NCI-H2196 (cell line): ENCODE measurements at regions not wholly inside any gene's neighbourhood (a gene's known extent, or its start where the extent isn't known, plus 50 kb on each side); places are given as distances from the start of the nearest gene placed in this dataset.

Experiments
- DNase-seq: peaks from one replicate; lab custom pipeline; 2025; ENCODE audit not compliant: unreplicated experiment; lab: John Stamatoyannopoulos, UW

DNA sequence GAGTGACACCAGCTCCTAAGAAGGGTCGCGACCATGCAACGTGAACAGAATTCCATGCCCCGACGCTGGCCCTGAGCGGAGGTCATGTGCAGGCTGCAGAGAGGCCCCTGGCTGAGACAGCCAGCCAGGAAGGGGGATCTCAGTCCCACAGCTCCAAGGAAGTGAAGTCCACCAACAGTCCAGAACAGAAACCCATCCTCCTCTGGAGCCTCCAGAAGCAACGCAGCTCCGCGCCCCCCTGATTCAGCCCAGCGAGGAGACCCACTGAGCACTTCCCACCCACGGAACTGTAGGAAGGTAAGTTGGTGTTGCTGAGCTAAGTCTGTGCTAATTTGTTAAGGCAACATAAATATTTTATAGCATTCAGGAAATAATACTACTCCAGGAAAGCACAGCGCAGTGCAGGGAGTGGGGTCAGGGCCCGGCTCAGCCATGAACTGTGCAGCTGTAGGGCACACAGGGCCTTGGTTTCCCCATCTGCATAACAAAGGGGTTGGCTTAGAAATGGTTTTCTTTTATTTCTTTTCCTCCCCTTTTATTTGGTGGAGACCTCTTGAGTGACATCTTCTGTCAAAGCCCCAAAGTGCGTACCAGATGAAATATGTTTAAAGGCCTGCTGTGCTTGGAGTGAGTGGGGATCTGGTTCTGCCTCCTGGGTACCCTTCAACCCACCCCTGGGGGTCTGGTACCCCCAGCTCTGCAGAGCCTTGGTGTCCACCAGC lies 241.1 kb upstream of the PMEPA1 start:
- DNase-seq = no peak

- no peak for DNase-seq
These were observed 238.6 kb upstream of the PMEPA1 start for GRCh38 chr20:57948180-57948955.

- DNase-seq = no peak
These were observed 237.8 kb upstream of the PMEPA1 start for GRCh38 chr20:57947421-57948179.

DNA sequence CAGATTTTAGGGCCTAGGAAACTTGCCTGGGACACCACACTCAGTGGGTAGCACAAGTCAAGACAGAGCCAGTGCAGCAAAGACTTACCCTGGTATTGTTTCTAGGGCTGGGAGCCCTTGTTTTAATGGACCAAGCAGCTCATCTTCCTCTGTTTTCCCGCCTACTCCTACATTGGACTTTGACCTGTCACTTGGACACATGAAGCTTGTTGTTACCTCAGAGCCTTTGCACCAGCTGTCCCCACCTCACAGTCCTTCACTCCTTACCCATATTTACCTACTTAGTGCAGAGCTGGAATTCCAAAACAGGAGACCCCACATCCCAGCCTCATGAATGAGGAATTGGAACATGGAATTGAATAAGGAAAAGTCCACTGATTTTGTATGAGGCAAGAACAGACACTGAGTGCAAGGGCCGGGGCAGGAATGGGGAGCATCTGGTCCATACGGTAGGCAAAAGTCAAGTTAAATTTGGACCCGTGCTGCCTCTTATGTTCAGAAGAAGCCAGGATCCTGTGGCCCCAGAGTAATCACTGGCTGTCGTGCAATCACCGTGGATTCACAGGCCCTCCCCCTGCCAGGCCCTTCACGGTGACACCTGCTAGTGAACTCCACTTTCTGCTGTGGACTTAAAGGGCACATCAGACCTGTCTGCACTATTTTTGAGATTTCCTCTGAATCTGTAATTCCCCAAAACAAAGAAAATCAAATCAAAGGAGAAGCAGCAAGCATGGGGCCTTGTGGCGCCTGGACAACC lies 236.9 kb upstream of the PMEPA1 start:
- DNase-seq = no peak

GRCh38 chr20:57944988-57945387 lies 235.2 kb upstream of the PMEPA1 start:
- DNase-seq = no peak

DNA sequence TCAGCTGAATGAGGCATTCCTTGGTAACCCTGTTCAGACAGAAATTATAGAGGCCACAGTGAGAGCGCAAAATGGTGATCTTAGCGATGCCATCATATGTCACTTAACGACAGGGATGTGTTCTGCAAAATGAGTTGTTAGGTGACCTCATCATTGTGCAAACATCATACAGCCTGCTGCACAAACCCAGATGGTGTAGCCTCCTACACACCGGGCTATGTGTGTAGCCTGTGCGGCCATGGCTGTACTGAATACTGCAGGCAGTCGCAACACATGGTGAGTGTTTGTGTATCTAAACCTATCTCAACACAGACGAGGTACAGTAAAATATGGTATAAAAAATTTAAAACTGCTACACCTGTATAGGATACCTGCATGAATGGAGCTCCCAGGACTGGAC lies 234.1 kb upstream of the PMEPA1 start:
- no peak for DNase-seq

DNA sequence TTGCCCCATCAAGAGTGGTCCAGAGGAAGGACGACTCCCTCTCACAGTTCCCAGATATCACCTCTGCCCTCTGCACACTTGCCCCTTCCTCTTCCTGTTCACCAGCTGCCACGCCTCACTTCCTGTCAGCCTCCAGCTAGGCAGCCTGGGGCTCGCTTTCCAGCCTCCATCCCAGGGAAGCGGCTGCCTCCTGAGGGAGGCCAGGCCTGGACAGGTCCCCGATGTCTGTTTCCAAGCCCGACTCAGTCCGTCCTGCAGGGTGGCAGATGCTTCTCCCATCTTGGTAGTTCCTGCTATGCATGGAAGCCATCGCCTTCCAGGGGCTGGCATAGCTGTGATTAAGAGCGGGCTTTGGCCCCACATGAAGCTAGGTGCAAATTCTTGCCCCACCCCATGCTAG lies 233.5 kb upstream of the PMEPA1 start:
- no peak for DNase-seq

DNA sequence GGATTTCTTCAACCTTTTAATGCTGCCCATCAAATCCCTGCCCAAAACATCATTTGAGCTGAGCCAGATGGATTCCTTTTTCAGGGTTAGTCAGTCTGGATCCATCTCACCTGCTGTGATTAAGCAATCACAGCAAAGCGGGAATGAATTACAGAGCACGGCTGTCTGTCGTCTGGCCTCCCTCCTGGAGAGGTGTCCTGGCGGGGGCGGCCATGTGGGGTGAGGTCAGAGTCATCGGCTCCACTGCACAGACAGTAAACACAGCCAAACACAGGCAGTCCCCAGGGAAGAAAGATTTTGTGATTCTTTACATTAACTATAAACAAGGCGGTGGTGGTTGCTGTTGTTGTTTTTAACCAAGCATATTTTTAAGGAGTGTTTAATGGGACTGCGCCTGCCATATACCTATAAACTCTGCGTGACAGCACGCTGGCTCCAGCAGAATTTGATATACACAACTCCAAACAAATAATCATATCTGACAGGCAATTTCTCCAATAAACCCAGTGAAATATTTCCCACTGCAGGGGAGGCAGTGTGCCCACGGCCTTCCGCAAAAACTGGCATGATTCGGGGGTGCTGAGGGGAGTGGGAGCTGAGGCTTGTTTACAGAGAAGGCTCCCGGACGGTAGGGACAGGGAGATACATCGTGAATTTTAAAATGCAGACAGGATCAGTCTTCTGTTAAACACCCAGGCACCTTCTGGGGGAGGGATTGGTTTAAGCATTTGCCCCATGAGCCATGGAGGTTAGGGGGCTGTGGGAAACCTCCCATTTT lies 232.0 kb upstream of the PMEPA1 start:
- no peak for DNase-seq

DNA sequence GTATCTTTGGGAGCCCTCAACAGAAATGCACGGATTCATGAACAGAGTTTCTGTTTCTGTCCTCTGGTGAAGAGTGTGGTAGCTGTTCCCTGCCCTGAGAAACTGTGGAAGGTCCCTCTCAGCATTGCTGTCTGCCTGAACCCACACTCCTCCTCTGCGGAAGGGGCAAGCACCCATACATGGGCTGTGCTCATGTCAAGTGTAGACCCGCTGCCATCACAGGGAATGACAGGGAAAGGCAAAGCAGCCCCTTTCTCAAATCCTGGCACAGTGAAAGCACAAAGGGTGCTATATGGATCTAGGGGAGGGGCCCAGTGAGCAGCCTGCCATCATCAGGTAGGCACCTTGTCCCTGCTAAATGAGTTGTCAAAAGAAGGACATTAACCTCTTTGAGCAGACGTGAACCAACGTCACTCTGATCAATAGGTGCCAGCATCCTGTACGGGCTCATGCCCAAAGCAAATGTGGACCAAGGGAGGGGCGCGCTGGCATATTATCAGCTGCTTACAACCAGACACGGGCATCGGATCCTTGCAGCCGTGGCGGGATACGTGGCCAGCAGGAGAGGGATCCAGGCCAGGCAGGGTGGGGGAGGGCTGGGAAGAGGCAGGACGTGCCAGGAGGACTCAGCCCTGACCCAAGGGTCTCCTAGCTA lies 231.2 kb upstream of the PMEPA1 start:
- DNase-seq = no peak

DNA sequence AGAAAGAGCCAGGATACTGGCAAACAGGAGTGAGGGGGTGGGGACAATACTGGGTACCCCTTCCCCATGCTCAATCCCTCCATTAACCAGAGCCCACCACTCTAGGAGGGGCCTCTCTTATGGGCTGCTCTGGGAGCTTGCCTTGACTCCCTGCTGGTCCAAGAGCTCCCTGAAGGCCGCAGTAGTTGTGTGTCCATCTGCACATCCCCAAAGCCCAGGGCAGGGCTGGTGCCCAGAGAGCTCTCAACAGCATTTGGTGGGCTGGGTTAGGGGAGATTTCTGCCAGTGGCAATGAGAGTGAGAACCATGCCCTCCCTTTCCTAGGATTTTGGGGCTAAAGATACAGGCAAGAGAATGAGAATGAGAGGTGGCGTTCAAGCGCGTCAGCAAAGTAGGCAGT lies 230.6 kb upstream of the PMEPA1 start:
- DNase-seq = no peak

- DNase-seq = no peak
These were observed 229.7 kb upstream of the PMEPA1 start for GRCh38 chr20:57939499-57939898.

GRCh38 chr20:57938158-57939108 lies 228.6 kb upstream of the PMEPA1 start:
- DNase-seq = no peak

GRCh38 chr20:57936636-57937385 lies 227.0 kb upstream of the PMEPA1 start:
- no peak for DNase-seq

DNA sequence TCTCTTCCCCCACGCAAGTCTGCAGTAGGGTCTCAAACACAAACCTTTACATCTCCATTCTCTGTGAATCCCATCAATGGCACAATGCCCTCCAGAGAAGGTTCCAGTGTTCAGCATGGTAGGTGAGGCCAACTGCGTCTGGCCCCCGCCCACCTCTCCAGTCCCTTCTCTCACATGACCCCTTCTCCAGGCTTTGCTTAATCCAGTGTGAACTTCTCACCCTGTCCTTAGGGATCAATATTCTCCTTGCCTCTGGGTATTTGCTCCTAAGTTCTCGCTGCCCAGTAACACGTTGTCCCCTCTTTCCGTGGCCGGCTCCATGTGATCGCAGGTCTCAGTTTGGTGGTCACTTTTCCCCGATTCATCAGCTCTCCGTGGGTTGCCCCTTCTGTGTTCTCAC lies 225.1 kb upstream of the PMEPA1 start:
- DNase-seq = no peak

DNA sequence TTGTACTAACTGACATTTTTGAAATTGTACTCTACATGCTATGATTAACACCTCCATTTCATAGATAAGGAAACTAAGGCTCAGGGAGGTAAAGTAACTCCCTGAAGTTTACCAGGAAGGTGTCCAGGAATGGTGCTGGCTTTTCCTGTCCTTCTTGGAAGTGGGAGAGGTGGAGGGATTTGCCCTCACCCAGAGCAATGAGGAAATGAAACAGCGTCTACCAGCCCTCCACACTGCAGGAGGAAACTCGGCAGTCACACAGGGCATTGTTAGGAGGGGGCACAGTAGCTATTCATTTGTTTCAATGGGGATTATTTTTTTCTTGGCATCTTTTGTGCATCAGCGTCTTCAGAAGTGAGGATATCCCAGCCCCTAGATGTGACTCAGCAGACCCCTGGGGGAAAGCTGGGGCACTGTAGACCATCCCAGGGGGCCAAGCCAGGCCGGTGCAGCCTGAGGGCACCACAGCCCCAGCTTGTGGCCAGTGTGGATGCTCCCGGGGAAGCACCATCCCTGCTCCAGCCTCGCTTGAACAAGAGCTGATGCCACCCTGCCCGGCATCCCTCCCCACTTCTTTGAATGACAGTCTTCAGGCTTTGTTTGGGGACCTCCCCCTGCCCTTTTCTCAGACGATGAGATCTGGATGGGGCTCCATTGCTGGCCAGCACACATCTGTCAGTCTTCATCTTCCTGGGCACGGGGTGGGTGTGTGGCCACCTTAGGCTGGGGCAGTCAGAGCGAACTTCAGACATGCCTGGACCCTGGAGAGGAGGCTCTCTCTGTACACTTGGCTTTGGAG lies 224.4 kb upstream of the PMEPA1 start:
- no peak for DNase-seq

DNA sequence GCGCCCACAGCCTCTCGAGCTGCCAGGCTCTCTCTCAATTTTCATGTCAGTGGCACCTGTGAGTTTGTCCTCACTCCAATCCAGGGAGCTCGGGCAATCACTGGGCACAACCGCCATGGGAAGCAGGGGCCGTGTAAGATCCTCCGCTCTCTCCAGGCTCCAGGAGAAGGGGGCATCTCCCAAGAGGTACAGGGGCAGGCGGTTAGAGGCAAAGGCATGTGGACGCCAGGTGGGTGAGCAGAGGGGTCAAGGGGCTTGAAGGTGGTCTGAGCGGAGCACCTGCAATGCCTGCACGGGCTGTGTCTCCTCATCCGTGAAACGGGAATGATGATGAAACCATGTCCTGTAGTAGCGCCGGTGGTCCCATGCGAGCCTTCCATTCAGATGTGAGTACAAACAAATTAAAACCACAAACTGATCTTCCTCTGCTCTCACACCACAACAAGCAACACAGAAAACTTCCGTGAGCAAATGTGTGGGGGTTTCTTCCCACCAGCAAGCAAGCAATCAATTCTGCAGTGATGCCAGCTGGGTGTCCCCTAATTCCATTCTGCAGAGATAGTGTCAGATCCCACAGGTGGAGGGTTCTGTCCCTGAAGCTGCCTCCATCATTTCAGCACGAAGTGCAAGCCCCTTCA lies 222.5 kb upstream of the PMEPA1 start:
- no peak for DNase-seq

DNA sequence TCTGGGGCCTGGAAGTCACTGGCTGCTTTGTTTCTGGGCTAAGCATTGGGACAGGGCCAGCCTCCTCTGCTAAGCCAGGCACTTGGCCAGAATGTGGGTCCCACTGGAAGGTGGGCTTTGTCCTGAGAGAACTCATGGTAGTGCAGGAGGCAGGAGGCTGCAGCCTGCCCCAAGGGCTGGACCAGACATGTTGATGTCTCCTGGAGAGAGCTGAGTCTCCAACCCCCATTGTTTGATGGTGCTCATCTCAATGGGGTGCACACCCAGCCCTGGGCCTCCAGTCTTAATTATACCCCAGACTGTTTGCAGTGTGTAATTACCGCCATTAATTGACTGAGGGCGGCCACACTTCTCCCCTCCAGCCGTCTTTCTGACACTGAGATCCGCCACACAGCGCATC lies 220.5 kb upstream of the PMEPA1 start:
- DNase-seq = no peak
